ENCODE measurements at regions not wholly inside any gene's neighbourhood (a gene's known extent, or its start where the extent isn't known, plus 50 kb on each side); places are given as distances from the start of the nearest gene placed in this dataset.
"Not testable (repeated sequence)": the region's sequence is repeated elsewhere in the genome, so short reads cannot be mapped to it uniquely, and the experiment has no call there.

- TF ChIP-seq CTCF (conservative IDR thresholded peaks at IDR 0.05): no peak
- Mint-ChIP-seq H3K4me3 (no peak overlapping the region), H3K27ac (no peak overlapping the region), H3K27me3 (no peaks in the 10 kb centered on the region), H3K4me1 (ENCODE audit: unreplicated experiment) (no peaks in the 10 kb centered on the region), H3K9me3 (no peaks in the 10 kb centered on the region), H3K36me3 (no peaks in the 10 kb centered on the region)
- DNase-seq (ENCODE audit: extremely low spot score, unreplicated experiment): no peak
Measured at GRCh38 chr14:53408175-53408879, 255.2 kb upstream of the DDHD1 start.

- H3K9me3 Mint-ChIP-seq: no peaks in the 10 kb centered on the region
- H3K4me3 Mint-ChIP-seq: no peak overlapping the region
- no peaks in the 10 kb centered on the region for H3K27me3 Mint-ChIP-seq
- H3K36me3 Mint-ChIP-seq: no peaks in the 10 kb centered on the region
- H3K27ac Mint-ChIP-seq: no peak overlapping the region
- DNase-seq (ENCODE audit: extremely low spot score, unreplicated experiment): no peak
- TF ChIP-seq CTCF (conservative IDR thresholded peaks at IDR 0.05): no peak
- no peaks in the 10 kb centered on the region for H3K4me1 Mint-ChIP-seq (ENCODE audit: unreplicated experiment)
Measured at GRCh38 chr14:53406519-53406918, 253.4 kb upstream of the DDHD1 start.

GRCh38 chr14:53401646-53402045, 248.5 kb upstream of the DDHD1 start:
- DNase-seq (ENCODE audit: extremely low spot score, unreplicated experiment): no peak
- Mint-ChIP-seq H3K27me3 (no peaks in the 10 kb centered on the region), H3K9me3 (no peaks in the 10 kb centered on the region), H3K4me1 (ENCODE audit: unreplicated experiment) (no peaks in the 10 kb centered on the region), H3K4me3 (no peak overlapping the region), H3K27ac (no peak overlapping the region), H3K36me3 (no peaks in the 10 kb centered on the region)
- no peak for TF ChIP-seq CTCF (conservative IDR thresholded peaks at IDR 0.05)

- no peak for DNase-seq (ENCODE audit: extremely low spot score, unreplicated experiment)
- Mint-ChIP-seq H3K27me3 (no peaks in the 10 kb centered on the region), H3K4me3 (no peak overlapping the region), H3K36me3 (no peaks in the 10 kb centered on the region), H3K9me3 (peaks cover 4% of the 10 kb centered on the region), H3K4me1 (ENCODE audit: unreplicated experiment) (no peaks in the 10 kb centered on the region), H3K27ac (no peak overlapping the region)
- peak; percentile 61 for TF ChIP-seq CTCF (conservative IDR thresholded peaks at IDR 0.05)
Measured at GRCh38 chr14:53399057-53399456, 245.9 kb upstream of the DDHD1 start.

DNA sequence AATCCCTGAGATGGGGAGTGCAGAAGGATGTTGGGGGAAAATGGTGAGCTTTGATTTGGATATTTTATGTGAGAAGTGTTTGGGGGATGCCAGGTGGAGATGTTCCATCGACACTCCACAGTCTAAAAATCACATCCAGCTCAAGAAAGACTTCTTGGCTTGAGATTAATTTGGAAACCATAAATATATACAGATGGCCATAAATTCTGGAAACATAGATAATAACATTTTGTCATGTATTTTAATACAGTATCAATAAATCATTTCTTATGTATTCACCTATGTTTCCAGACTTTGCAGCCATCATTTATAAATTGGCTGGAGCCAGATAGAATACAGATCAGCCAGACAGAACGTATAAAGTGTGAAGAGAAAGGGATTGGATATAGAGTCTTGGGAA, 245.5 kb upstream of the DDHD1 start:
- DNase-seq (ENCODE audit: extremely low spot score, unreplicated experiment): no peak
- H3K9me3 Mint-ChIP-seq: peaks cover 4% of the 10 kb centered on the region
- no peaks in the 10 kb centered on the region for H3K27me3 Mint-ChIP-seq
- no peaks in the 10 kb centered on the region for H3K4me1 Mint-ChIP-seq (ENCODE audit: unreplicated experiment)
- no peak overlapping the region for H3K4me3 Mint-ChIP-seq
- no peaks in the 10 kb centered on the region for H3K36me3 Mint-ChIP-seq
- H3K27ac Mint-ChIP-seq: no peak overlapping the region
- TF ChIP-seq CTCF (conservative IDR thresholded peaks at IDR 0.05): no peak

DNA sequence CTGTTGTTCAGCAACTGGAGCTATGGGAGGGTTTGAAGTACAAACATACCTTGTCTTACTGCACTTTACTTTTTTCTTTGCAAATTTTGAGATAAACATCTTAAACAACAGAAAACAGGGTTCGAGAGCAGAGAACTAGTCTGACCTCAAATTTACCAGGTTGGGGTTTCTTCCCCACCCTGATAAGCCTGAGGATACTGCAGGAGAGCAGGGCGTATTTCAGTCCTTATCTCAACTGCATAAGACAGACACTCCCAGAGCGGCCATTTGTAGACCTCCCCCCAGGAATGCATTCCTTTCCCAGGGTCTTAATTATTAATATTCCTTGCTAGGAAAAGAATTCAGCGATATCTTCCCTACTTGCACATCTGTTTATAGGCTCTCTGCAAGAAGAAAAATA, 242.1 kb upstream of the DDHD1 start:
- H3K27ac Mint-ChIP-seq; DNase-seq (ENCODE audit: extremely low spot score, unreplicated experiment); H3K4me1 Mint-ChIP-seq (ENCODE audit: unreplicated experiment); H3K9me3 Mint-ChIP-seq; H3K36me3 Mint-ChIP-seq; H3K27me3 Mint-ChIP-seq; H3K4me3 Mint-ChIP-seq: not testable (repeated sequence)
